ENCODE measurements at regions not wholly inside any gene's neighbourhood (a gene's known extent, or its start where the extent isn't known, plus 50 kb on each side); places are given as distances from the start of the nearest gene placed in this dataset.

GRCh38 chr13:39233519-39233918, 195.3 kb downstream of the NHLRC3 start:
- no peak for DNase-seq (ENCODE audit: low spot score)

GRCh38 chr13:39244561-39245230, 206.4 kb downstream of the NHLRC3 start:
- no peak for DNase-seq (ENCODE audit: low spot score)

- no peak for DNase-seq (ENCODE audit: low spot score)
Measured at GRCh38 chr13:39245688-39246087, 207.4 kb downstream of the NHLRC3 start.

GRCh38 chr13:39249982-39250381, 211.7 kb downstream of the NHLRC3 start:
- DNase-seq (ENCODE audit: low spot score) = no peak

GRCh38 chr13:39250440-39250839, 212.2 kb downstream of the NHLRC3 start:
- DNase-seq (ENCODE audit: low spot score) = no peak

- DNase-seq (ENCODE audit: low spot score) = no peak
Measured at GRCh38 chr13:39251340-39251739, 213.1 kb downstream of the NHLRC3 start.

- DNase-seq (ENCODE audit: low spot score) = no peak
Measured at GRCh38 chr13:39253774-39254173, 215.5 kb downstream of the NHLRC3 start.

- peak; percentile 31 for DNase-seq (ENCODE audit: low spot score)
Measured at GRCh38 chr13:39254601-39255000, 216.3 kb downstream of the NHLRC3 start.

- no peak for DNase-seq (ENCODE audit: low spot score)
Measured at GRCh38 chr13:39257642-39258041, 219.4 kb downstream of the NHLRC3 start.

GRCh38 chr13:39259371-39260140, 221.3 kb downstream of the NHLRC3 start:
- DNase-seq (ENCODE audit: low spot score) = no peak

GRCh38 chr13:39263033-39263432, 224.8 kb downstream of the NHLRC3 start:
- DNase-seq (ENCODE audit: low spot score) = peak; percentile 55

- DNase-seq (ENCODE audit: low spot score) = no peak
Measured at GRCh38 chr13:39263531-39263930, 225.3 kb downstream of the NHLRC3 start.

- DNase-seq (ENCODE audit: low spot score) = no peak
Measured at GRCh38 chr13:39266426-39266825, 228.2 kb downstream of the NHLRC3 start.

GRCh38 chr13:39268398-39268797, 230.1 kb downstream of the NHLRC3 start:
- DNase-seq (ENCODE audit: low spot score) = no peak

GRCh38 chr13:39269004-39269403, 230.7 kb downstream of the NHLRC3 start:
- no peak for DNase-seq (ENCODE audit: low spot score)

GRCh38 chr13:39269411-39269810, 231.2 kb downstream of the NHLRC3 start:
- DNase-seq (ENCODE audit: low spot score) = no peak

GRCh38 chr13:39272994-39273393, 234.7 kb downstream of the NHLRC3 start:
- DNase-seq (ENCODE audit: low spot score) = no peak

GRCh38 chr13:39273953-39274738, 235.9 kb downstream of the NHLRC3 start:
- no peak for DNase-seq (ENCODE audit: low spot score)

- DNase-seq (ENCODE audit: low spot score) = no peak
Measured at GRCh38 chr13:39274739-39275325, 236.6 kb downstream of the NHLRC3 start.

- no peak for DNase-seq (ENCODE audit: low spot score)
Measured at GRCh38 chr13:39279077-39279476, 240.8 kb downstream of the NHLRC3 start.

- DNase-seq (ENCODE audit: low spot score) = no peak
Measured at GRCh38 chr13:39281539-39282150, 243.4 kb downstream of the NHLRC3 start.
